ENCODE measurements at regions not wholly inside any gene's neighbourhood (a gene's known extent, or its start where the extent isn't known, plus 50 kb on each side); places are given as distances from the start of the nearest gene placed in this dataset.

GRCh38 chr22:25358421-25359170 is 139.2 kb downstream of the CRYBB2 start:
- POLR2A ChIA-PET = no interaction called here
- H4K20me1 ChIP-seq (ENCODE audit: insufficient read depth) = no peaks in the 10 kb centered on the region
- H3K36me3 ChIP-seq (ENCODE audit: control insufficient read depth in 1 of 2, insufficient read depth in 2 of 2, low read length in 2 of 2) = peaks cover 0 to 7% of the 10 kb centered on the region in 2 experiments; a peak in 2 of 4 replicates
- no peak overlapping the region for H3K27ac ChIP-seq (ENCODE audit: low read depth, low read length)
- H2AFZ ChIP-seq (ENCODE audit: low read depth, low read length, poor library complexity, severe bottlenecking) = no peak overlapping the region
- H3K79me2 ChIP-seq (ENCODE audit: insufficient read depth, low read length) = 0 out of 2 replicates have a peak, but pooled peaks cover 3% of the 10 kb centered on the region
- H3K9me3 ChIP-seq (ENCODE audit: control insufficient read depth in 1 of 2, insufficient read depth in 1 of 2, low read depth in 1 of 2, low read length in 2 of 2) = no peaks in the 10 kb centered on the region
- H3K4me2 ChIP-seq (ENCODE audit: low read length) = no peak overlapping the region
- no peaks in the 10 kb centered on the region for H3K27me3 ChIP-seq (ENCODE audit: insufficient read depth, low read length)
- H3K9me2 ChIP-seq (ENCODE audit: insufficient read depth) = no peaks in the 10 kb centered on the region
- RAD21 ChIA-PET (ENCODE audit: low non-redundant PET in 1 of 2, low total read pairs in 2 of 2, uncharacterized antibody in 2 of 2, unreplicated experiment in 2 of 2) = no interaction called here
- CTCF ChIA-PET = no interaction called here
- no peaks in the 10 kb centered on the region for H3K4me1 ChIP-seq (ENCODE audit: control insufficient read depth in 1 of 2, insufficient read depth in 2 of 2, low read length in 2 of 2)
- DNase-seq (ENCODE audit: low read depth, low spot score) (no peak), ATAC-seq (no peak)
- TF ChIP-seq CBX3 (IDR thresholded peaks at IDR 0.05; ENCODE audit: low read depth) = no peak
- TF ChIP-seq, protein P1, sequence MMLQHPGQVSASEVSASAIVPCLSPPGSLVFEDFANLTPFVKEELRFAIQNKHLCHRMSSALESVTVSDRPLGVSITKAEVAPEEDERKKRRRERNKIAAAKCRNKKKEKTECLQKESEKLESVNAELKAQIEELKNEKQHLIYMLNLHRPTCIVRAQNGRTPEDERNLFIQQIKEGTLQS (IDR thresholded peaks at IDR 0.05) = no peak
- TF ChIP-seq POLR2AphosphoS5 (IDR thresholded peaks at IDR 0.05; ENCODE audit: low read depth, low read length) = no peak
- TF ChIP-seq ELF1 (IDR thresholded peaks at IDR 0.05; ENCODE audit: borderline replicate concordance, low read depth) = no peak
- no peak for TF ChIP-seq EZH2 (IDR thresholded peaks at IDR 0.05)
- no peak for TF ChIP-seq YY1 (IDR thresholded peaks at IDR 0.05; ENCODE audit: extremely low read depth, insufficient replicate concordance, low read depth, low read length)
- TF ChIP-seq ZNF274 (IDR thresholded peaks at IDR 0.05; ENCODE audit: low read depth, low read length) = no peak
- no peak for TF ChIP-seq SP1 (IDR thresholded peaks at IDR 0.05; ENCODE audit: low read depth)
- TF ChIP-seq SRF (IDR thresholded peaks at IDR 0.05; ENCODE audit: low read depth) = no peak
- TF ChIP-seq EZH2phosphoT487 (IDR thresholded peaks at IDR 0.05; ENCODE audit: borderline replicate concordance) = no peak
- TF ChIP-seq JUND (IDR thresholded peaks at IDR 0.05) = no peak
- no peak for TF ChIP-seq TCF7L2 (IDR thresholded peaks at IDR 0.05; ENCODE audit: borderline replicate concordance, extremely low read depth, insufficient read depth, insufficient read length)
- TF ChIP-seq EGR1 (IDR thresholded peaks at IDR 0.05; ENCODE audit: low read depth) = no peak
- TF ChIP-seq CEBPB (IDR thresholded peaks at IDR 0.05; ENCODE audit: low read depth) = no peak
- no peak for TF ChIP-seq ZFX (IDR thresholded peaks at IDR 0.05)
- TF ChIP-seq SIN3A (IDR thresholded peaks at IDR 0.05; ENCODE audit: low read depth) = no peak
- intact Hi-C loops (cut with micrococcal nuclease) = no loop called here
- BruUV-seq (replicated peaks) = no TSS peak
- H3K4me3 ChIP-seq (replicated peaks in 1 of 2; ENCODE audit: low read depth in 1 of 2, low read length in 2 of 2) = no peak overlapping the region
- no peak overlapping the region for H3K9ac ChIP-seq (ENCODE audit: low read length)
